ENCODE measurements at regions not wholly inside any gene's neighbourhood (a gene's known extent, or its start where the extent isn't known, plus 50 kb on each side); places are given as distances from the start of the nearest gene placed in this dataset.

DNA sequence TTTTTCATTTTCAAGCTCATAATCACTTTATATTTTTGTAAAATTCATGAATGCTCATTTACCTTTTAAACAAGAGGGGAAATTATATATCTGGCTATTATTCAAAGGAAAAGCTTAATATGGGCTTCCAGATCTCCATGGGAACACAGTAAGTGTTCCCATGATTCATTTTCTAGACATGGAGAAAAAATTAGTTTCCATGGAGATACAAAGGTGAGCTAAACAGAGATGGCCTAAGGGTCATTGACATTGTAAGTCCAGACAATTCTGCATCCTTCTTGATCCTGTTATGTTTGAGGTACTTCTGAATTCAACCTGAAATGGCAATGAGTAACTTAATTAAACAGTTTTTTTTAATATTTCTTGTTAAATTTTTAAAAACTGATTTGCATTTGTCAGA, 341.4 kb upstream of the PRR16 start:
- TF ChIP-seq EZH2 (IDR thresholded peaks at IDR 0.05; ENCODE audit: insufficient read depth, poor library complexity, severe bottlenecking) (no peak), EZH2phosphoT487 (IDR thresholded peaks at IDR 0.05; ENCODE audit: insufficient read depth, low read depth) (no peak)

Measured in GM23248 (cell line).